GM15510 (cell line): ENCODE measurements at regions not wholly inside any gene's neighbourhood (a gene's known extent, or its start where the extent isn't known, plus 50 kb on each side); places are given as distances from the start of the nearest gene placed in this dataset.

Source experiments
- POLR2A ChIP-seq: IDR thresholded peaks from 3 replicates; pipeline ENCODE4 v1.6.1; 2011; ENCODE audit warnings: borderline replicate concordance; ENCODE audit not compliant: insufficient read length; ENCODE audit errors: extremely low read depth

- no peak for TF ChIP-seq POLR2A
These were observed 167.9 kb upstream of the SLC39A10 start for GRCh38 chr2:195489101-195489500.

DNA sequence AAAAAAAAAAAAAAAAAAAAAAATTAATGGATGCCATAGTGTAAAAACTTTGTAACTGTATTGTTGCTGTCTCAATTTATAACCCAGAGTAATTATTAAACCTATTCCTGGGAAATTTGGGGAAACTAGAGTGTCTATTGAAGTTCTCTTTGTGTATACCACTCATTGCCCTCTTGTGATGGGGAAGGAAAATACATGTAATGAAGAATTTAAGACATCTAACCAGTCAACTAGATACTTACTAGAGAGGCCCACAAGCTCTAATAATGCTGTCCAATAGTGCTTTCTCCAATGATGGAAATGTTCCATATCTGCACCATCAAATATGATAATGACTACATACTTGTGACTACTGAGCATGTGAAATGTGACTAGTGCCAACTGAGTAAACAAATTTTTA lies 168.5 kb upstream of the SLC39A10 start:
- TF ChIP-seq POLR2A, result no peak

GRCh38 chr2:195486987-195487644 lies 169.9 kb upstream of the SLC39A10 start:
- TF ChIP-seq POLR2A, result no peak

DNA sequence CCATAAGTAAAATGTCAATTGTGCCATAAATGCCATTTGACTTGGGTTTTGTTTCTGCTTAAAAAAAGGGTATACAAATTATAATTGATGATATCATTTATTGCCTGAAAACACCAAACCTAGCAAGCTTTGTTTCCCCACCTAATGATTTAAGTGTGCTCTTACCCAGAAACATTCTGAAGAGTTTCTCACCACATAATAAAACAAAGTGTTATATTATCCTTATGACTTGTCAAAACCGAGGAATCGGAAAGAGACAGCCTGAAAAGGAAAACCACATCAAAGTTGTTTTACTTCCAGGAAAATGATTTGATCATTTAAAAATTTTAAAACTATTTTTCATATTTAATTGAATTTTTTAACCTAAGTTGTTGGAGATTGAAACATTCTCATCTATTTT lies 170.5 kb upstream of the SLC39A10 start:
- no peak for TF ChIP-seq POLR2A

DNA sequence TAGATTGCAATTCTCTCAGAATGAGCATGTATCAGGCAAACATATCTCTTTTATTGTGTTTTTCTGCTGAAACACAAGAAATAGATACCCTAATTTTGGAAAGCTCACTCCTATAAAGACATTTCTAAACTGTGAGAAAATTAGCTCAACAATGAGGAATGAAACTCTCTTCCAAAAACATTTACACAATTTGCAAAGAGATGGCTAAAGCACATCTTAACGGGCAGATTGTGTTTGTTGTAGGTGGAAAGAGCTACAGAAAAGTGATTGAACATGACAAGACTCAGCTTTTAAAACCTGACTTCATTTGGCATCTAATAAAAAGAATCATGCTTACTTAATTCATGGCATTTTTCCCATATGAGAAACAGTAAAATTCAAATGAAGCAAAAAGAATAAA lies 175.0 kb upstream of the SLC39A10 start:
- no peak for TF ChIP-seq POLR2A

GRCh38 chr2:195480121-195480520 lies 176.9 kb upstream of the SLC39A10 start:
- no peak for TF ChIP-seq POLR2A

DNA sequence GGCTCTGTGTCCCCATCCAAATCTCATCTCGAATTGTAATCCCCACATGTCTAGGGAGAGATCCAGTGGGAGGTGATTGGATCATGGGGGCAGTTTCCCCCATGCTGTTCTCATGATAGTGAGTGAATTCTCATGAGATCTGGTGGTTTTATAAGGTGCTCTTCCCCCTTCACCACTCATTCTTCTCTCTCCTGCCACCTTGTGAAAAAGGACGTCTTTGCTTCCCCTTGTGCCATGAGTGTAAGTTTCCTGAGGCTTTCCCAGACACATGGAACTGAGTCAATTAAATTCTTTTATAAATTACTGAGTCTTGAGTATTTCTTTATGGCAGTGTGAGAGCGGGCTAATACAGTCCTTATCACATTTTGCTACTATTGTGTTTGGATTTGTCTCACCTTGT lies 177.6 kb upstream of the SLC39A10 start:
- no peak for TF ChIP-seq POLR2A

DNA sequence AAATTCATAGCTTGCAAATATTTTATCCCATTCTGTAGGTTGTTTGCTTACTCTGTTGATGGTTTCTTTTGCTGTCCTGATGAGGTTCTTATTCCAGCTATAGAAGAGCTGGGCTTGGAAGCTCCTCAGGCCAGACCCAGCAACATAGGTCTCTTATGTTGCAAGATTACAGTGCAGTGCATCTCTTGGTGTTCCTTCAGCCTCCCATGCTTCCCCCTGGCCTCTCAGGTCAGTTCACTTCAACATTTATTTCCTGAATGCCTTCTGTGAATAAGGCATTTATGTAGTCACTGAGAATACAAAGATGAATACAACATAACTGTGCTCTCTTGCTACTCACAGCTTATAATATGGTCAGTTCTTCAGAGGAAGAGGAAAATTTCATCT lies 179.0 kb upstream of the SLC39A10 start:
- no peak for TF ChIP-seq POLR2A

DNA sequence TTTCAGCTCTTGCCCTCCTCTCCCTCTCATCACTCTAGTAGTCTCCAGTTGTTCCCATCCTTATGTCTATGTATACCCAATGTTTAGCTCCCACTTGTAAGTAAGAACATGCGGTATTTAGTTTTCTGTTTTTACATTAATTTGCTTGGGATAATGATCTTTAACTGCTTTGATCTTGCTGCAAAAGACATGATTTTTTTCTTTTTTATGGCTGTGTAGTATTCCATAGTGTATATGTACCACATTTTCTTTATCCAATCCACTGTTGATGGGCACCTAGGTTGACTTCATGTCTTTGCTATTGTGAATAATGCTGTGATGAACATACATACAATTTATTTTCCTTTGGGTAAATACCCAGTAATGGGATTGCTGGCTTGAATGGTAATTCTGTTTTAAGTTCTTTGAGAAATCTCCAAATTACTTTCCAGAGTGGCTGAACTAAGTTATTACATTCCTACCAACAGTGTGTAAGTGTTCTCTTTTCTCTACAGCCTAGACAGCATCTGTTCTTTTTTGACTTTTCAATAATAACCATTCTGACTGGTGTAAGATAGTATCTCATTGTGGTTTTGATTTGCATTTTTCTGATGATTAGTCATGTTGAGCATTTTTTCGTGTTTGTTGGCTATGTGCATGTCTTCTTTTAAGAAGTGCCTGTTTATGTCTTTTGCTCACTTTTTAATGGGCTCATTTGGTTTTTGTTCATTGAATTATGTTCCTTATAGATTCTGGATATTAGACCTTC lies 179.6 kb upstream of the SLC39A10 start:
- no peak for TF ChIP-seq POLR2A

DNA sequence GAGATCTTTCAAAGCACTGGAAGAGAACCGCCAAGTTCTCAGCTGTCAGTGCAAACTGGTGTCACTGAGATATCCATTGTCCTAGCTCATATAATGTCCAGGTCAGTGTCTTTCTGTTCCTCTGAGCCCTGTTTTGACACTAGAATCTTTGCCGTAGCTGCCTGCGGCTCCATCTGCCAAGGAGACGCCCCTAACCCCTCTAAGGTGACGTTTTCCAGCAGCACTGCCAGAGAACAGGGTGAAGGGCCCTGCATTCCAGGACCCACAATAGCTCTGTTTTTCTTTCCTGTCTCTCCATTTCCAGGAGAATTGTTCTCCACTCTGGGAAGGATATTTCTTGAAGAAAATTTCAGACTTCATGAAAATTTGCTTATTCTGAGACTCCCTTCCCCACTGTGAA lies 181.7 kb upstream of the SLC39A10 start:
- TF ChIP-seq POLR2A, result no peak

- TF ChIP-seq POLR2A, result no peak
These were observed 183.2 kb upstream of the SLC39A10 start for GRCh38 chr2:195473862-195474261.

DNA sequence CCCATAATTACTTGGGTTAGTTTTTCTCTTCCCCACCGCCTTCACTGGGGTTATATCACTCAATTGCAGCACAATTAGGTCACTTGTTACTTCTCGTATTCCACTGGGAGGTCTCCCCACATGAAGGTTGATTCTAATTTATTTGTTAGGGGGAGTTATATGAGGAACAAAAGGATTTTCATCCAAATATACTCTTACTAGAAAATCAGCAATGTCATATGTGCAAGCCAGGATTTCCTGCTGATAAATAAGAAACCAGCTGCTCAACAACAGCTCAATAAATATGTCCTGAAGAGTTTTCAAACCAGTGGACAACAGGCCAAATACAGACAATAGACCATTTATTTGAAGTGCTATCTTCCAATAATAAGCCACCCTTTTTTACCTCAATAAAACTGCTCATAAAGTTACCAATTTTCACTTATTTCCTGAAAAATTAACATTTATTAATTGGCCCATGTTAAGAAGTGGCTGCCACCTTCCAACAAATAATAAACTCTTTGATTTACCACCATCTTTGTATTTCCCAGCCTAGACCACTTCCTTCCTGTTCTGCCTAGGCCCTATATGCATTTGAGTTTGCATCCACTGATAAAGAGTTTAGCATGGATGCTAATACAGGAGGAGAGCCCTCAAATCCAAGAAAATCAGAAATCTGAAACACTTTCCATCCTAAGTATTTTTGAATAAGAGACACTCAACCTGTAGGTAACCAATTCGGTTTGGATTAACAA lies 184.4 kb upstream of the SLC39A10 start:
- no peak for TF ChIP-seq POLR2A

DNA sequence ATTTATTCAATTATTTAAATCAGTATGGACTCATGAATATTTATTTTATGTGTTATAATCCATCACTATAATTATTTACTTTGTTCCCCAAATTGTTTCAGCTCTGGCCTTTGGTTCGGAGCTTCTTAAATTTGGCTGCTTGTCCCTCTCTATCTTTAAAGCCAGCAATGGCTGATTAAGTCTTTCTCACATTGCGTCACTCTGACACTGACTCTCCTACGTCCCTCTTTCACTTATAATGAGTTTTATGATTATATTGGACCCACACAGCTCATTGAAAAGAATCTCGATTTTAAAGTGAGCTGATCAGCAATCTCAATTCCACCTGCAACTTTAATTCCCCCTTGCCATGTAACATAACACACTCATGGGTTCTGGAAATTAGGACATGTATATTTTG lies 185.2 kb upstream of the SLC39A10 start:
- no peak for TF ChIP-seq POLR2A

- no peak for TF ChIP-seq POLR2A
These were observed 185.9 kb upstream of the SLC39A10 start for GRCh38 chr2:195471163-195471562.

- no peak for TF ChIP-seq POLR2A
These were observed 186.4 kb upstream of the SLC39A10 start for GRCh38 chr2:195470622-195471021.

GRCh38 chr2:195468771-195469170 lies 188.3 kb upstream of the SLC39A10 start:
- no peak for TF ChIP-seq POLR2A
